ENCODE measurements at regions not wholly inside any gene's neighbourhood (a gene's known extent, or its start where the extent isn't known, plus 50 kb on each side); places are given as distances from the start of the nearest gene placed in this dataset.

DNA sequence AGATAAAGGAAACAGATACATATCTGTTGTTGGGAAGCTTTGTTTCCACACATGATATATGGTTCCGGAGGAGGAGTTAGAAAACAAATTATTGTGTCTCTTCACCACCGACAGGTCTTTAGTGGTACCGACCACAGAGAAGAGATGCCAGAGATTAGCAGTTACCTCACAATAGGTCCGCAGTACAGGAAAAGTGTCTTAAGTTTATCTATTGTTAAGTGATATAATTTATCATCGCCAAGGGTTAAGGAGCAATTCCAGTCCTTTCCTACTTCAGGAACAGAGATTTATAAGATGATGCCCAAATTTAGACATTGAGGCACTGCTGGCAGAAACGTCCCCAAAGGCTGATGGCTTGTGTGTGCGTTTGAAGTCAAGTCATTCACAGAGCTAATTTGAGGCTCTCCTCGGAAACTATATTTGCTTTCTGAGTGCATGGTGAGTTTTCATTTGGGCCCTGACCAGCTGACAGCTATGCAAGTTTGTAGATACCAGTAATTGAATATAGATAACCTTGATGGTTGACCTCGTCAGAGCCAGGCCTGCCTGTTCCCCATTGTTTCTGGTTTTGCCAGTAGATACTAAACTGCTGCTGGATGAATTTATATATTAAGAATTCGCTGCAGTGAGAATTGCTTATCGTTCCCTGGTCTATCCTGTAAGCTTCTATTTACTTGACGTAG is 196.4 kb upstream of the IRX3 start:
- TF ChIP-seq CTCF (IDR thresholded peaks at IDR 0.05): no peak
- no peak for TF ChIP-seq POLR2AphosphoS5 (IDR thresholded peaks at IDR 0.05; ENCODE audit: low read depth, low read length)
- TF ChIP-seq TCF7L2 (IDR thresholded peaks at IDR 0.05; ENCODE audit: low read depth, low read length): no peak
- TF ChIP-seq, protein P1, sequence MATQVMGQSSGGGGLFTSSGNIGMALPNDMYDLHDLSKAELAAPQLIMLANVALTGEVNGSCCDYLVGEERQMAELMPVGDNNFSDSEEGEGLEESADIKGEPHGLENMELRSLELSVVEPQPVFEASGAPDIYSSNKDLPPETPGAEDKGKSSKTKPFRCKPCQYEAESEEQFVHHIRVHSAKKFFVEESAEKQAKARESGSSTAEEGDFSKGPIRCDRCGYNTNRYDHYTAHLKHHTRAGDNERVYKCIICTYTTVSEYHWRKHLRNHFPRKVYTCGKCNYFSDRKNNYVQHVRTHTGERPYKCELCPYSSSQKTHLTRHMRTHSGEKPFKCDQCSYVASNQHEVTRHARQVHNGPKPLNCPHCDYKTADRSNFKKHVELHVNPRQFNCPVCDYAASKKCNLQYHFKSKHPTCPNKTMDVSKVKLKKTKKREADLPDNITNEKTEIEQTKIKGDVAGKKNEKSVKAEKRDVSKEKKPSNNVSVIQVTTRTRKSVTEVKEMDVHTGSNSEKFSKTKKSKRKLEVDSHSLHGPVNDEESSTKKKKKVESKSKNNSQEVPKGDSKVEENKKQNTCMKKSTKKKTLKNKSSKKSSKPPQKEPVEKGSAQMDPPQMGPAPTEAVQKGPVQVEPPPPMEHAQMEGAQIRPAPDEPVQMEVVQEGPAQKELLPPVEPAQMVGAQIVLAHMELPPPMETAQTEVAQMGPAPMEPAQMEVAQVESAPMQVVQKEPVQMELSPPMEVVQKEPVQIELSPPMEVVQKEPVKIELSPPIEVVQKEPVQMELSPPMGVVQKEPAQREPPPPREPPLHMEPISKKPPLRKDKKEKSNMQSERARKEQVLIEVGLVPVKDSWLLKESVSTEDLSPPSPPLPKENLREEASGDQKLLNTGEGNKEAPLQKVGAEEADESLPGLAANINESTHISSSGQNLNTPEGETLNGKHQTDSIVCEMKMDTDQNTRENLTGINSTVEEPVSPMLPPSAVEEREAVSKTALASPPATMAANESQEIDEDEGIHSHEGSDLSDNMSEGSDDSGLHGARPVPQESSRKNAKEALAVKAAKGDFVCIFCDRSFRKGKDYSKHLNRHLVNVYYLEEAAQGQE (IDR thresholded peaks at IDR 0.05; ENCODE audit: insufficient read depth in 1 of 2, low read depth in 2 of 2, low read length in 1 of 2): no peak
